CD4-positive, alpha-beta T cell (primary cell): ENCODE measurements at regions not wholly inside any gene's neighbourhood (a gene's known extent, or its start where the extent isn't known, plus 50 kb on each side); places are given as distances from the start of the nearest gene placed in this dataset.

ENCODE experiments used
- ATAC-seq: fragments of 200-7000 bp; cut with Tn5 transposase; one replicate; pipeline ENCODE4 v1.10.0; 2022; ENCODE audit warnings: mild to moderate bottlenecking; ENCODE audit not compliant: poor library complexity
- CTCF ChIA-PET: fragments of 350-600 bp; sonication (Branson Sonifier 250); formaldehyde crosslinking; loops from one replicate; lab custom pipeline; 2021; ENCODE audit warnings: antibody characterized with exemption, inconsistent platforms; lab: Charles Lee
- POLR2A ChIA-PET: fragments of 350-600 bp; sonication (Branson Sonifier 250); formaldehyde crosslinking; loops from one replicate; lab custom pipeline; 2021; ENCODE audit warnings: antibody characterized with exemption, inconsistent platforms; lab: Charles Lee
- DNase-seq, 14 experiments: peaks; one replicate each; pipeline ENCODE4 v3.0.0-alpha.2; 2013 to 2020; ENCODE audit warnings: mixed read lengths in 2 of 14
- H3K27ac ChIP-seq, 2 donors: one replicate each; pipeline versions ENCODE4 v1.5.1 to v1.7.0; 2013; ENCODE audit warnings: low read length in 2 of 2, low read depth in 1 of 2, mild to moderate bottlenecking in 1 of 2
- H3K27me3 ChIP-seq, 2 experiments: 1 replicate in 1 of 2; 2 replicates in 1 of 2; pipeline versions ENCODE4 v1.6.1 to v1.7.0; 2013; ENCODE audit warnings: low read length in 2 of 2, control low read depth in 1 of 2, mild to moderate bottlenecking in 1 of 2, moderate library complexity in 1 of 2; ENCODE audit not compliant: insufficient read depth in 2 of 2, control insufficient read depth in 1 of 2
- H3K36me3 ChIP-seq: one replicate; pipeline ENCODE4 v1.6.1; 2013; ENCODE audit warnings: low read length, control low read depth; ENCODE audit not compliant: insufficient read depth
- H3K4me1 ChIP-seq: one replicate; pipeline ENCODE4 v1.6.1; 2013; ENCODE audit warnings: low read length, control low read depth; ENCODE audit not compliant: insufficient read depth
- H3K4me3 ChIP-seq: one replicate; pipeline ENCODE4 v1.5.1; 2013; ENCODE audit warnings: mild to moderate bottlenecking, low read length, moderate library complexity
- H3K9me3 ChIP-seq, 2 experiments: 1 replicate in 1 of 2; 2 replicates in 1 of 2; pipeline versions ENCODE4 v1.6.1 to v1.7.0; 2013; ENCODE audit warnings: low read length in 2 of 2, mild to moderate bottlenecking in 2 of 2, control low read depth in 1 of 2, moderate library complexity in 1 of 2; ENCODE audit not compliant: control insufficient read depth in 1 of 2, insufficient read depth in 1 of 2
- H3K27ac Mint-ChIP-seq: one replicate; pipeline ENCODE4 v1.8.0; 2020; ENCODE audit warnings: mixed read lengths
- H3K27me3 Mint-ChIP-seq: one replicate; pipeline ENCODE4 v1.8.0; 2021; ENCODE audit warnings: mixed read lengths
- H3K36me3 Mint-ChIP-seq: one replicate; pipeline ENCODE4 v1.8.0; 2021; ENCODE audit warnings: low read depth, mixed read lengths
- H3K4me1 Mint-ChIP-seq: one replicate; pipeline ENCODE4 v1.8.0; 2021; ENCODE audit warnings: low read depth, mixed read lengths
- H3K4me3 Mint-ChIP-seq: one replicate; pipeline ENCODE4 v1.8.0; 2020; ENCODE audit warnings: mild to moderate bottlenecking, mixed read lengths
- H3K9me3 Mint-ChIP-seq: one replicate; pipeline ENCODE4 v1.8.0; 2020; ENCODE audit warnings: mixed read lengths
- CTCF ChIP-seq: fragments of 200-600 bp; IDR thresholded peaks from one replicate; pipeline ENCODE4 v1.8.0; 2022; ENCODE audit warnings: antibody characterized with exemption, mild to moderate bottlenecking
- intact Hi-C, 2 experiments: fragments of 100-400 bp; cut with DNase I in 1 of 2; cut with micrococcal nuclease in 1 of 2; formaldehyde crosslinking; loops; one replicate each; pipeline versions ENCODE4 v1.15.1 to v1.9.0; 2023 to 2025; cut with DNase I, micrococcal nuclease

DNA sequence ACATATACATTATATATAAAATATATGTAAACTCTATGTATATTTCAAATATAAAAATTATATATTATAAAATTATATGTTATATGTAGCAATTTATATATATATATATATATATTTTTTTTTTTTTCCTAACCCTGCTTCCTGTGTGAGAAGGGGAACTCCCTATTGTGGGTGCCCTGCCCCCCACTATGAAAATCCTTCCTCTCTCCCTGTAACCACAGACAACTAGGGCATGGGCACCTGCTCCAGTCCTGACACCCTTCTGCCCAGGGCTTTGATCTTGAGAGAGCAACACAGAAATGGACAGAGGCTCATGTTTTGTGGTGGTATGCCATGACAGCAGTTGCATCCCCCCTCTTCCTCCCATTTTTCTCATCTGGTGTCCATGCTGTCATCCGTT, 148.7 kb upstream of the IL12B start:
- Histone ChIP-seq H3K4me1 (peaks cover 6% of the 10 kb centered on the region), H3K36me3 (no peaks in the 10 kb centered on the region), H3K27ac (no peak overlapping the region), H3K27me3 (no peaks in the 10 kb centered on the region), H3K4me3 (no peak overlapping the region), H3K9me3 (peaks cover 3 to 20% of the 10 kb centered on the region in 2 experiments)
- POLR2A ChIA-PET = no interaction called here
- intact Hi-C loops = no loop called here
- no peak for TF ChIP-seq CTCF
- ATAC-seq (no peak), DNase-seq (peak in 4 of 14 experiments; percentile 8 to 62 (median 53))
- H3K36me3 Mint-ChIP-seq = no peaks in the 10 kb centered on the region
- CTCF ChIA-PET = no interaction called here
- no peak overlapping the region for H3K4me3 Mint-ChIP-seq
- no peaks in the 10 kb centered on the region for H3K27me3 Mint-ChIP-seq
- no peak overlapping the region for H3K27ac Mint-ChIP-seq
- peaks cover 18% of the 10 kb centered on the region for H3K4me1 Mint-ChIP-seq
- H3K9me3 Mint-ChIP-seq = peaks cover 14% of the 10 kb centered on the region

GRCh38 chr5:159480849-159481248, 150.6 kb upstream of the IL12B start:
- DNase-seq (no peak), ATAC-seq (no peak)
- no peaks in the 10 kb centered on the region for H3K27me3 Mint-ChIP-seq
- Histone ChIP-seq H3K4me1 (peaks cover 6% of the 10 kb centered on the region), H3K4me3 (no peak overlapping the region), H3K9me3 (peaks cover under 1 to 5% of the 10 kb centered on the region in 2 experiments), H3K27me3 (no peaks in the 10 kb centered on the region), H3K36me3 (no peaks in the 10 kb centered on the region), H3K27ac (no peak overlapping the region)
- TF ChIP-seq CTCF = no peak
- peaks cover 18% of the 10 kb centered on the region for H3K4me1 Mint-ChIP-seq
- ChIA-PET POLR2A (no interaction called here), CTCF (no interaction called here)
- no peak overlapping the region for H3K27ac Mint-ChIP-seq
- H3K4me3 Mint-ChIP-seq = no peak overlapping the region
- intact Hi-C loops = no loop called here
- H3K36me3 Mint-ChIP-seq = no peaks in the 10 kb centered on the region
- peaks cover 6% of the 10 kb centered on the region for H3K9me3 Mint-ChIP-seq

DNA sequence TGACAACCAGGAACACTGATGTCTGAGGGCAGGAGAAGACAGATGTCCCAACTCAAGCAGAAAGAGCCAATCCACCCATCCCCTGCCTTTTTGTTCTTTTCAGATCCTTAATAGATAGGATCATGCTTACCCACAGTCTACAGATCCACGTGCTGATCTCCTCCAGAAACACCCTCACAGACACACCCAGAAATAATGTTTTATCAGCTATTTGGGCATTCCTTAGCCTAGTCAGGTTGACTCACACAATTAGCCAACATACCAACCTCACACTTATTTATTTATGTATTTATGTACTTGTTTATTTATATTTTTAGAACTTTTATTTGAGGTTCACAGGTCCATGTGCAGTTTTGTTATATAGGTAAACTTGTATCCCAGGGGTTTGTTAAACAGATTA, 151.5 kb upstream of the IL12B start:
- POLR2A ChIA-PET = no interaction called here

More for the DNA sequence above, 151.5 kb upstream of the IL12B start:
- Mint-ChIP-seq H3K36me3 (no peaks in the 10 kb centered on the region), H3K4me3 (no peak overlapping the region), H3K4me1 (peaks cover 18% of the 10 kb centered on the region), H3K9me3 (peaks cover 2% of the 10 kb centered on the region), H3K27me3 (no peaks in the 10 kb centered on the region), H3K27ac (no peak overlapping the region)
- ATAC-seq = no peak
- intact Hi-C loops = no loop called here
- CTCF ChIA-PET = no interaction called here
- Histone ChIP-seq H3K36me3 (no peaks in the 10 kb centered on the region), H3K4me1 (peaks cover 6% of the 10 kb centered on the region), H3K27ac (no peak overlapping the region), H3K9me3 (no peaks in the 10 kb centered on the region), H3K27me3 (no peaks in the 10 kb centered on the region), H3K4me3 (no peak overlapping the region)
- DNase-seq = no peak
- no peak for TF ChIP-seq CTCF
